CD4-positive, alpha-beta T cell treated with Interleukin-6 for 4 hours (primary cell): ENCODE measurements at regions not wholly inside any gene's neighbourhood (a gene's known extent, or its start where the extent isn't known, plus 50 kb on each side); places are given as distances from the start of the nearest gene placed in this dataset.
"Not testable (repeated sequence)": the region's sequence is repeated elsewhere in the genome, so short reads cannot be mapped to it uniquely, and the experiment has no call there.

Experiments used
- DNase-seq: peaks from one replicate; pipeline ENCODE4 v3.0.0-alpha.2; 2020; ENCODE audit warnings: mixed read lengths

- DNase-seq, result no peak
Observed at GRCh38 chr4:36609661-36610060, 328.2 kb downstream of the DTHD1 start.

- no peak for DNase-seq
Observed at GRCh38 chr4:36610628-36611027, 329.2 kb downstream of the DTHD1 start.

DNA sequence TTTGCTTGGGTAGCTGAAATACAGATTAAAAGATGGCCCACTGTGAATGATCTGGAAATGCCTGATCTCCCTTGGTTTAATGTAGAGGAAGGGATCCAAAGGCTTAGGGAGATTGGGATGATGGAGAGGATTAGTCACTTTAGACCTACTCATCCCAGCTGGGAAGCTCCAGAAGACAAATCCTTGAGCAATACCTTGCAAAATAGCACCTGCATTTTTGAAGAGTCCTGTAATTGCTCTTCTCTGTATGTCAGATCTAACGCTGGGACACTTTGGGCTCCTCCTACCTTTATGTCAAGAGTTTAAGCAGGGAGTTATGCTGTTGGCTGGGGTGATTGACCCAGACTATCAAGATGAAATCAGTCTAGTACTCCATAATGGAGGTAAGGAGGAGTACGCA lies 331.7 kb downstream of the DTHD1 start:
- DNase-seq, result not testable (repeated sequence)

- no peak for DNase-seq
Observed at GRCh38 chr4:36614011-36614410, 332.6 kb downstream of the DTHD1 start.

DNA sequence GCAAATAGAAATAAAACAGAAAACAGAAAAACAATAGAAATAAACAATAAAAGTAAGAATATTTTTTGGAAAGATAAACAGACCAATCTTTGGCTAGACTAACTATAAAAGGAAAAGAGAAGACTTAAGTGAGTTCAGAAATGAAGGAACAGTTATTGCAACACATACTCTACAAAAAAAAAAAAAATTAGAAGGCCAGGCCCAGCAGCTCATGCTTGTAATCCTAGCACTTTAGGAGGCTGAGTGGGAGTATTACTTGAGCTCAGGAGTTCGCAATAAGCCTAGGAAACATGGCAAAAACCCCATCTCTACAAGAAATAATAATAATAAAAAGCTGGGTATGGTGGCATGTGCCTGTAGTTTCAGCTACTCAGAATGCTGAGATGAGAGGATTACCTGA lies 336.7 kb downstream of the DTHD1 start:
- no peak for DNase-seq

- no peak for DNase-seq
Observed at GRCh38 chr4:36624030-36624429, 342.6 kb downstream of the DTHD1 start.

GRCh38 chr4:36638273-36638811 lies 356.9 kb downstream of the DTHD1 start:
- no peak for DNase-seq

DNA sequence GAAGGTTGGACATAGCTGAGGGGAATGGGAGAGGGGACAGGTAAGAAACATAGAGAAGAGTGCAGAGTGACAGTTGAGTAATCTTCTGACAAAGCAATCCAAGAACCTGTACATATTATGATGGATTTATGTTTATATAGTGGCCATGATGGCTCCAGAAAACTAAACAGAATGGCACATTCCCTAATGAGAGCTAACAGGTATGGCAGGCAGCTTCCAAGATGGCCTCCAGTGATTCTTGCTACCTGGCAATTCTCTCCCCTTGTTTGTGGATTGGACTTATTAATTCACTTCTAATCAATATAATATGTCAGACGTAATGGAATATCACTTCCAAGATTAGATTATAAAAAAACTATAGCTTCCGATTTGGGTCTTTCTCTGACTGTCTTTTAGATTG lies 359.5 kb downstream of the DTHD1 start:
- no peak for DNase-seq

DNA sequence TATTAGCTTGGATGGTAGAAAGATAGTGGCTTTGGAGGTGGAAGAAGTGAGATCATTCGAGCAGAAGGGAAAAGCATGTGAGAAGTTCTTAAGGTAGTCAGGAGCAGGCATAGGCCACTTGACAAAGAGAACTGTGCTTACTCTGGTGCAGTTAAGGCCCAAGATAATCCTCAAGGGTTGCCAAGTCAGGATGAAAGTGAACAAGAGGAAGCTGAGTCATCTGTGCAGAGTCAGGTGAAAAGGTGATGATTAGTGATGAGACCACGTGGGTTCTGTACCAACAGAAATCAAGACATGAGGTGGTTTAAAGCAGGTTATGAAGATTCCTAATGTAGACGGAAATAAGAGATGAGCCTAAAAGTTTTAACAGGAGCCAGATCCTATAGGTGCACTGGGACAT lies 369.8 kb downstream of the DTHD1 start:
- DNase-seq, result no peak

GRCh38 chr4:36652857-36653256 lies 371.4 kb downstream of the DTHD1 start:
- DNase-seq, result no peak

DNA sequence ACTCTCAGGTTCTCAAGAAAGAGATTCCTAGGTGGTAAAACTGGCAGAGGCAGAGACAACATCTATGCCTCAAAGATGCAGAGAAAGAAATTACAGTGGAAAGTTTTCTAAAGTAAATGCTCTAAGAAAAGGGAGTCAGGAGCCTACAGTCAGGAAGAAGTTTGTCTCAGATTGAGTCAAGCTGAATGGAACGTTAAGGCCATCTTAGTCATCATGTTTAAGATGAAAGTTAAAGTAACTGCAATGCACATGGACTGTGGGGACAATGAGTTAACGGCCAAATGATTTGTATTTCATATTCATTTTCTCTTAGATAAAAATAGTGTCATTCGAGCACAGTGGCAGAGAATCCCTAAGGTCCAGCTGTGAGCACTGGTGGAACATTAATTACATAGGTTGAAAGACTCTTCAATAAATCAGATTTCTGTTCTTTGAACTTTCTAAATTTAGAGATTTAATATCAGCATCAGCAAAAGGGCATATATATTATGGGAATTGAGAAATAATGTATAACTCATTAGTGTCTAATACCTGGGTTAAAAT lies 384.6 kb downstream of the DTHD1 start:
- no peak for DNase-seq

DNA sequence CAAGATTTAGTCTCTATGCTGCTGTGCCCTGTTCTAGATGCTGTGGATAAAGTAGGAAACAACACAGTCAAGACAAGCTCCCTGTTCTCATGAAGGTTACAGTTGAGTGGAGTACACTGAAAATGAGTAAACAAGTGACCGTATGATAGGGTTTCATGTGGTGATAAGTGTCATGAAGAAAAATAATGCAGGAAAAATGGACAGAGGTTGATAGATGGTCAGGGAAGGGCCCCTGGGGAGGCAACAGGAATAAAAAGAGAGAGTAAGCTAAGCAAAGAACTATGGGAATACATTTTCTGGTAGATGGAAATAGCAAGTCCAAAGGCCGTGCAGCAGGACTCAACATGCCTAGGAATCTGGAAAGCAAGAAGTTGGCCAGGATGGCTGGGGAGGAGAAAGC lies 394.0 kb downstream of the DTHD1 start:
- DNase-seq, result no peak

DNA sequence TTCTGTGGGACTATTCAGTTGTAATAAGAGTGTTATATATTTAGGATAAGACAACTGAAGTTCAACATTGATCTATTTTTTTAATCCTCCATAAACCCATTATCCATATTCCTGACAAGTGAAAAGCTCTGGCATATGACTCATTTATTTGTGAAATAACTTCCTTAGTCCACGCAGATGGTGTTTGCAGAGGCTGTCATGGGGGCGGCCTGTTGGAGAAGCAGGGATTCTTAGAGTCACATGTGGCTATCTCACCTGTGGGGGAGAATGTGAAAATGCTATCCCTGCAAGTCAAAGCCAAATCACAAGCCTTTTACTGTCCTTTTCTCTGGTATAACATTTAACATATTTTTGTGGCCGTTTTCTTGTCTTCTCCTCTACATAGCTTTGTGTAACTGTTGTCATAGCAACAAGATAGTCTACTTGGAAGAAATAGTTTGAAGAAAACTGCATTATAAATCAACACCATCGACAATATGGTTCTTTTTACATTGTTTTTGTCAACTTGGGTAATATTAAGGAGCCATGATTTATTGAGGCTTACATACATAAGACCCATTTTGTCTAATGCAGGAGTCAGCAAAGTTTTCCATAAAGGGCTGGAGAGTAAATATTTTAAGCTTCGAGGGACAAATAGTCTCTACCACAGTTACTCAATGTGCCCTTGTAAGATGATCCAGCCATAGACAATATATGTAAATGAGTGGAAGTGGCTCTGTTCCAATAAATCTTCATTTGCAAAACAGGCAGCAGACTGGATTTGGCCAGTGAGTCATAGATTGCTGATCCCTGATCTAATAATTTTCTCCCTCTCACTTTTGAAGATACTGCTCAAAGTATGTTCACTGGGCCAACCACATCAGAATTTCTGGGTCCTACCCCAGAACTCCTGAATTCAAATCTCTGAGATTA lies 395.0 kb downstream of the DTHD1 start:
- no peak for DNase-seq

GRCh38 chr4:36677112-36677511 lies 395.7 kb downstream of the DTHD1 start:
- DNase-seq, result no peak

GRCh38 chr4:36677874-36678273 lies 396.5 kb downstream of the DTHD1 start:
- DNase-seq, result no peak

- DNase-seq, result no peak
Observed at GRCh38 chr4:36687681-36688080, 406.3 kb downstream of the DTHD1 start.

GRCh38 chr4:36692586-36692985 lies 411.2 kb downstream of the DTHD1 start:
- DNase-seq, result no peak

GRCh38 chr4:36702245-36702644 lies 420.8 kb downstream of the DTHD1 start:
- no peak for DNase-seq

- DNase-seq, result no peak
Observed at GRCh38 chr4:36704289-36704688, 422.9 kb downstream of the DTHD1 start.

DNA sequence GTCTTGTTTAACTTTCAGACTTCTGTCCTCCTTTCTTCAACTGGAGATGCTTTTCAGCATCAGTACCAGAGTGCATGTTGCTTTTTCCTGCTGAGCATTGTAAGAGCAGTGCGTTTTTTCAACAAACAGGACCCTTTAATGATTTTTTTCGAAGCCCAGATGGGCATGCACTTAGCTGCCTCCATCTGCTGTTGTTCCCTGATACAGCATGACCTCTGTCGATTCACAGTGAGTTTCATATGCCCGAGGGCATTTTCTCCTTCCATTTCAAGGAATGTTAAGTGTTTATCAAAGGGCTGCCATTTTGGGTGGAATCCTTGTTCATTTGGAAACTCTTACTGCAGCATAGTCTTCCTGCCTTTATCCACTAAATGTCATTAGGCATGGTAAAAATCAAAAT lies 428.6 kb downstream of the DTHD1 start:
- no peak for DNase-seq

DNA sequence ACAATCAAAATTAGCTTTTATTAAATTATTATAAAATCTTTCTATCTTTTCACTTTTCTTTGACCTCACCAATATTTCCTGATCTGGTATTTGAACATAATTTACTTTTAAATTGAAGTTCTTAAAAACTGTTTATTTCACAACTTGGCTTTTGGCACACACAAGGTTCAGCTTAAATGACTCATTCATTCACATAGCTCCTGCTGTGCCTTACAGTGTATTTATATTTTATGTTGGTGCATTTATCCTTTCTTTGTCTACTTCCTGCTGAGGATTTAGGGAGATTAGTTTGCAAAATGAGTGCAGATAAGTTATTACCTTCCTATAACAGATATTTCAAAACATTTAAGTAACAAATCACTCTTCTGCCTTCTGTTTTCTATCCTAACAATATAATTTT lies 430.6 kb downstream of the DTHD1 start:
- DNase-seq, result no peak

- no peak for DNase-seq
Observed at GRCh38 chr4:36716874-36717273, 435.5 kb downstream of the DTHD1 start.

GRCh38 chr4:36719425-36719824 lies 438.0 kb downstream of the DTHD1 start:
- DNase-seq, result no peak

- DNase-seq, result no peak
Observed at GRCh38 chr4:36722986-36723385, 441.6 kb downstream of the DTHD1 start.
